ENCODE measurements at regions not wholly inside any gene's neighbourhood (a gene's known extent, or its start where the extent isn't known, plus 50 kb on each side); places are given as distances from the start of the nearest gene placed in this dataset.

GRCh38 chr4:130080872-130081451 is 985.0 kb downstream of the C4orf33 start:
- TF ChIP-seq POLR2A (IDR thresholded peaks at IDR 0.05) (no peak), CTCF (IDR thresholded peaks at IDR 0.05) (no peak)
